ENCODE measurements at regions not wholly inside any gene's neighbourhood (a gene's known extent, or its start where the extent isn't known, plus 50 kb on each side); places are given as distances from the start of the nearest gene placed in this dataset.
A peak's percentile ranks its signal among the peaks of the same experiment; 100 is the strongest.
"Not testable (repeated sequence)": the region's sequence is repeated elsewhere in the genome, so short reads cannot be mapped to it uniquely, and the experiment has no call there.

- peak; percentile 22 for DNase-seq
Observed at GRCh38 chr15:38818157-38818790, 253.7 kb upstream of the RASGRP1 start.

- no peak for DNase-seq
Observed at GRCh38 chr15:38819387-38819950, 254.9 kb upstream of the RASGRP1 start.

- DNase-seq = no peak
Observed at GRCh38 chr15:38823263-38823662, 258.6 kb upstream of the RASGRP1 start.

- DNase-seq = no peak
Observed at GRCh38 chr15:38824719-38825118, 260.1 kb upstream of the RASGRP1 start.

GRCh38 chr15:38826880-38827279 lies 262.3 kb upstream of the RASGRP1 start:
- no peak for DNase-seq

- DNase-seq = no peak
Observed at GRCh38 chr15:38828031-38828532, 263.5 kb upstream of the RASGRP1 start.

- no peak for DNase-seq
Observed at GRCh38 chr15:38829086-38829485, 264.5 kb upstream of the RASGRP1 start.

- DNase-seq = no peak
Observed at GRCh38 chr15:38842226-38842625, 277.6 kb upstream of the RASGRP1 start.

- DNase-seq = no peak
Observed at GRCh38 chr15:38843051-38843501, 278.5 kb upstream of the RASGRP1 start.

GRCh38 chr15:38843736-38844590 lies 279.3 kb upstream of the RASGRP1 start:
- no peak for DNase-seq

GRCh38 chr15:38844736-38845135 lies 280.1 kb upstream of the RASGRP1 start:
- DNase-seq = no peak

- DNase-seq = no peak
Observed at GRCh38 chr15:38846346-38846745, 281.7 kb upstream of the RASGRP1 start.

GRCh38 chr15:38847666-38848065 lies 283.1 kb upstream of the RASGRP1 start:
- DNase-seq = no peak

GRCh38 chr15:38849046-38849445 lies 284.4 kb upstream of the RASGRP1 start:
- no peak for DNase-seq

- DNase-seq = not testable (repeated sequence)
Observed at GRCh38 chr15:38852188-38852587, 287.6 kb upstream of the RASGRP1 start.

GRCh38 chr15:38853608-38854007 lies 289.0 kb upstream of the RASGRP1 start:
- DNase-seq = peak; percentile 34

GRCh38 chr15:38854506-38854905 lies 289.9 kb upstream of the RASGRP1 start:
- no peak for DNase-seq

GRCh38 chr15:38857814-38858213 lies 293.2 kb upstream of the RASGRP1 start:
- DNase-seq = no peak

GRCh38 chr15:38859574-38859973 lies 295.0 kb upstream of the RASGRP1 start:
- no peak for DNase-seq

GRCh38 chr15:38860253-38860652 lies 295.6 kb upstream of the RASGRP1 start:
- no peak for DNase-seq

- no peak for DNase-seq
Observed at GRCh38 chr15:38860674-38861073, 296.1 kb upstream of the RASGRP1 start.

GRCh38 chr15:38861108-38861507 lies 296.5 kb upstream of the RASGRP1 start:
- no peak for DNase-seq

- no peak for DNase-seq
Observed at GRCh38 chr15:38862099-38862498, 297.5 kb upstream of the RASGRP1 start.

GRCh38 chr15:38863381-38863780 lies 298.8 kb upstream of the RASGRP1 start:
- no peak for DNase-seq

All from NCI-H82 (cell line).